ENCODE measurements at regions not wholly inside any gene's neighbourhood (a gene's known extent, or its start where the extent isn't known, plus 50 kb on each side); places are given as distances from the start of the nearest gene placed in this dataset.
"Not testable (repeated sequence)": the region's sequence is repeated elsewhere in the genome, so short reads cannot be mapped to it uniquely, and the experiment has no call there.

- no peak for DNase-seq (ENCODE audit: low spot score)
Observed at GRCh38 chr10:124213471-124213870, 120.1 kb upstream of the CHST15 start.

- DNase-seq (ENCODE audit: low spot score) = no peak
Observed at GRCh38 chr10:124212702-124213101, 119.3 kb upstream of the CHST15 start.

GRCh38 chr10:124211921-124212320, 118.5 kb upstream of the CHST15 start:
- no peak for DNase-seq (ENCODE audit: low spot score)

GRCh38 chr10:124210263-124210662, 116.9 kb upstream of the CHST15 start:
- no peak for DNase-seq (ENCODE audit: low spot score)

GRCh38 chr10:124207391-124207790, 114.0 kb upstream of the CHST15 start:
- no peak for DNase-seq (ENCODE audit: low spot score)

- peak; percentile 49 for DNase-seq (ENCODE audit: low spot score)
Observed at GRCh38 chr10:124206616-124207015, 113.2 kb upstream of the CHST15 start.

- DNase-seq (ENCODE audit: low spot score) = no peak
Observed at GRCh38 chr10:124205432-124205831, 112.0 kb upstream of the CHST15 start.

GRCh38 chr10:124204726-124205125, 111.3 kb upstream of the CHST15 start:
- DNase-seq (ENCODE audit: low spot score) = no peak

GRCh38 chr10:124200011-124200410, 106.6 kb upstream of the CHST15 start:
- DNase-seq (ENCODE audit: low spot score) = no peak

- no peak for DNase-seq (ENCODE audit: low spot score)
Observed at GRCh38 chr10:124198871-124199270, 105.5 kb upstream of the CHST15 start.

GRCh38 chr10:124198125-124198501, 104.7 kb upstream of the CHST15 start:
- no peak for DNase-seq (ENCODE audit: low spot score)

- DNase-seq (ENCODE audit: low spot score) = peak; percentile 71
Observed at GRCh38 chr10:124197371-124198124, 104.2 kb upstream of the CHST15 start.

GRCh38 chr10:124196659-124197058, 103.3 kb upstream of the CHST15 start:
- no peak for DNase-seq (ENCODE audit: low spot score)

GRCh38 chr10:124194199-124194824, 100.9 kb upstream of the CHST15 start:
- no peak for DNase-seq (ENCODE audit: low spot score)

GRCh38 chr10:124193309-124193696, 99.9 kb upstream of the CHST15 start:
- DNase-seq (ENCODE audit: low spot score) = no peak

- DNase-seq (ENCODE audit: low spot score) = not testable (repeated sequence)
Observed at GRCh38 chr10:124192664-124193308, 99.4 kb upstream of the CHST15 start.

- DNase-seq (ENCODE audit: low spot score) = not testable (repeated sequence)
Observed at GRCh38 chr10:124190476-124190875, 97.1 kb upstream of the CHST15 start.

GRCh38 chr10:124186956-124187355, 93.6 kb upstream of the CHST15 start:
- no peak for DNase-seq (ENCODE audit: low spot score)

GRCh38 chr10:124185084-124185483, 91.7 kb upstream of the CHST15 start:
- DNase-seq (ENCODE audit: low spot score) = no peak

- DNase-seq (ENCODE audit: low spot score) = no peak
Observed at GRCh38 chr10:124184208-124184830, 90.9 kb upstream of the CHST15 start.

GRCh38 chr10:124183617-124184016, 90.2 kb upstream of the CHST15 start:
- DNase-seq (ENCODE audit: low spot score) = no peak

GRCh38 chr10:124182088-124182541, 88.7 kb upstream of the CHST15 start:
- DNase-seq (ENCODE audit: low spot score) = no peak

- no peak for DNase-seq (ENCODE audit: low spot score)
Observed at GRCh38 chr10:124181656-124182055, 88.3 kb upstream of the CHST15 start.
